Ovary (tissue), 3 donors: ENCODE measurements at regions not wholly inside any gene's neighbourhood (a gene's known extent, or its start where the extent isn't known, plus 50 kb on each side); places are given as distances from the start of the nearest gene placed in this dataset.
"Not testable (repeated sequence)": the region's sequence is repeated elsewhere in the genome, so short reads cannot be mapped to it uniquely, and the experiment has no call there.

Source experiments
- CTCF ChIP-seq, 3 donors: fragments of 450-650 bp in 2 of 3; fragments of 200-600 bp in 1 of 3; IDR thresholded peaks; one replicate each; pipeline versions ENCODE4 v1.5.1 to v1.8.0; 2016 to 2022; ENCODE audit warnings: antibody characterized with exemption in 3 of 3, mild to moderate bottlenecking in 1 of 3
- POLR2A ChIP-seq: fragments of 450-650 bp; IDR thresholded peaks from one replicate; pipeline ENCODE4 v1.6.1; 2017; ENCODE audit warnings: antibody characterized with exemption, mild to moderate bottlenecking, moderate library complexity
- donor health status: DM: no; HTN: no; CAD: no.

GRCh38 chr12:24619954-24620353 lies 328.9 kb downstream of the BCAT1 start:
- TF ChIP-seq CTCF (IDR thresholded peaks at IDR 0.05); POLR2A: not testable (repeated sequence)
